ENCODE measurements at regions not wholly inside any gene's neighbourhood (a gene's known extent, or its start where the extent isn't known, plus 50 kb on each side); places are given as distances from the start of the nearest gene placed in this dataset.

DNA sequence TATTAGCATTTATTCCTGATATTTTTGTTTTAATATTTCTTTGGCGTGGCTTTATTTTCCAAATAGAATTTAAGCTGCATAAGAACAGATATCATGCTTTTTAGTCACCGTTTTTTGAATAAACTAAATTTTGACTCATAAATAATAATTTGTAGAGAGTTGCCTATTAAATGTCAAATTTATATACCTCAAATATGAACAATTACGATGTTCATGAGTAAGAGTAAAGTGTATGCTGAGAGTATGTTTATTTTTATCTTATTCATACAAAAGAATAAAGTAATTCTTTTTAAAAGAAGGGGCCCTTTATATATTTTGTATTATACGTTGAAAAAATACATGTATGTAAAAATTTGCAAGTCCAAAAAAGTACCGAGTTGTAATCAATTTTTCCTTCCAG lies 126.5 kb upstream of the NRIP1 start:
- H3K27ac ChIP-seq (ENCODE audit: low read depth, low read length, poor library complexity, severe bottlenecking) = no peak overlapping the region
- no peaks in the 10 kb centered on the region for H3K36me3 ChIP-seq (ENCODE audit: insufficient read depth, low read length)
- H3K4me3 ChIP-seq (ENCODE audit: low read depth, low read length, poor library complexity, severe bottlenecking) = no peak overlapping the region
- TF ChIP-seq CTCF (conservative IDR thresholded peaks at IDR 0.05; ENCODE audit: low read length) = no peak
- no peak for TF ChIP-seq EZH2phosphoT487 (IDR thresholded peaks at IDR 0.05; ENCODE audit: borderline replicate concordance, low read depth, low read length)
- ChIA-PET CTCF (ENCODE audit: unreplicated experiment) (no interaction called here), POLR2A (no interaction called here)
- no peak overlapping the region for H2AFZ ChIP-seq (ENCODE audit: low read length)
- H3K4me1 ChIP-seq (ENCODE audit: insufficient read depth, low read length, poor library complexity, severe bottlenecking) = no peaks in the 10 kb centered on the region
- BruUV-seq (replicated peaks) = no TSS peak
- H3K4me2 ChIP-seq (ENCODE audit: low read length) = no peak overlapping the region
- H4K20me1 ChIP-seq (ENCODE audit: insufficient read depth, low read length) = no peaks in the 10 kb centered on the region
- no peaks in the 10 kb centered on the region for H3K9me2 ChIP-seq (ENCODE audit: insufficient read depth, low read length)
- DNase-seq (ENCODE audit: low spot score) = no peak
- no peaks in the 10 kb centered on the region for H3K9me3 ChIP-seq (ENCODE audit: low read length)
- intact Hi-C loops (cut with micrococcal nuclease; ENCODE audit: unreplicated experiment) = no loop called here
- no peaks in the 10 kb centered on the region for H3K79me2 ChIP-seq (ENCODE audit: insufficient read depth, low read depth, low read length)

GRCh38 chr21:15192243-15192642 lies 127.4 kb upstream of the NRIP1 start:
- Histone ChIP-seq H2AFZ (ENCODE audit: low read length) (no peak overlapping the region), H3K9me3 (ENCODE audit: low read length) (no peaks in the 10 kb centered on the region), H3K9me2 (ENCODE audit: insufficient read depth, low read length) (no peaks in the 10 kb centered on the region), H3K79me2 (ENCODE audit: insufficient read depth, low read depth, low read length) (no peaks in the 10 kb centered on the region), H3K36me3 (ENCODE audit: insufficient read depth, low read length) (no peaks in the 10 kb centered on the region), H4K20me1 (ENCODE audit: insufficient read depth, low read length) (no peaks in the 10 kb centered on the region), H3K4me1 (ENCODE audit: insufficient read depth, low read length, poor library complexity, severe bottlenecking) (no peaks in the 10 kb centered on the region), H3K27ac (ENCODE audit: low read depth, low read length, poor library complexity, severe bottlenecking) (no peak overlapping the region), H3K4me3 (ENCODE audit: low read depth, low read length, poor library complexity, severe bottlenecking) (no peak overlapping the region), H3K4me2 (ENCODE audit: low read length) (no peak overlapping the region)
- DNase-seq (ENCODE audit: low spot score) = no peak
- ChIA-PET POLR2A (no interaction called here), CTCF (ENCODE audit: unreplicated experiment) (no interaction called here)
- no peak for TF ChIP-seq CTCF (conservative IDR thresholded peaks at IDR 0.05; ENCODE audit: low read length)
- no peak for TF ChIP-seq EZH2phosphoT487 (IDR thresholded peaks at IDR 0.05; ENCODE audit: borderline replicate concordance, low read depth, low read length)
- intact Hi-C loops (cut with micrococcal nuclease; ENCODE audit: unreplicated experiment) = no loop called here
- no TSS peak for BruUV-seq (replicated peaks)

GRCh38 chr21:15193937-15194336 lies 129.1 kb upstream of the NRIP1 start:
- POLR2A ChIA-PET = interaction anchor here (0.6 kb wide), 1 partner anchor 824 kb away, joined by 3 read pairs; no protein-coding TSS in a partner anchor
- no peaks in the 10 kb centered on the region for H3K79me2 ChIP-seq (ENCODE audit: insufficient read depth, low read depth, low read length)
- no peak overlapping the region for H3K27ac ChIP-seq (ENCODE audit: low read depth, low read length, poor library complexity, severe bottlenecking)
- no peaks in the 10 kb centered on the region for H3K9me2 ChIP-seq (ENCODE audit: insufficient read depth, low read length)
- TF ChIP-seq CTCF (conservative IDR thresholded peaks at IDR 0.05; ENCODE audit: low read length) = no peak
- no peak for TF ChIP-seq EZH2phosphoT487 (IDR thresholded peaks at IDR 0.05; ENCODE audit: borderline replicate concordance, low read depth, low read length)
- no peaks in the 10 kb centered on the region for H3K4me1 ChIP-seq (ENCODE audit: insufficient read depth, low read length, poor library complexity, severe bottlenecking)
- H3K9me3 ChIP-seq (ENCODE audit: low read length) = no peaks in the 10 kb centered on the region
- no peak overlapping the region for H2AFZ ChIP-seq (ENCODE audit: low read length)
- CTCF ChIA-PET (ENCODE audit: unreplicated experiment) = no interaction called here
- intact Hi-C loops (cut with micrococcal nuclease; ENCODE audit: unreplicated experiment) = no loop called here
- DNase-seq (ENCODE audit: low spot score) = no peak
- H3K4me2 ChIP-seq (ENCODE audit: low read length) = no peak overlapping the region
- no peak overlapping the region for H3K4me3 ChIP-seq (ENCODE audit: low read depth, low read length, poor library complexity, severe bottlenecking)
- H4K20me1 ChIP-seq (ENCODE audit: insufficient read depth, low read length) = no peaks in the 10 kb centered on the region
- H3K36me3 ChIP-seq (ENCODE audit: insufficient read depth, low read length) = no peaks in the 10 kb centered on the region
- no TSS peak for BruUV-seq (replicated peaks)

Measured in OCI-LY7 (cell line).